Endometrial microvascular endothelial cells (primary cell): ENCODE measurements at regions not wholly inside any gene's neighbourhood (a gene's known extent, or its start where the extent isn't known, plus 50 kb on each side); places are given as distances from the start of the nearest gene placed in this dataset.

Experiments used
- in situ Hi-C: cut with HindIII; loops from 2 replicates; pipeline ENCODE4 v1.10.0; 2017; ENCODE audit warnings: low sequenced_read_pairs, low pct_unique_long_range_greater_than_20kb; ENCODE audit errors: inconsistent ontology term

- in situ Hi-C loops = no loop called here
These were observed 83.3 kb downstream of the ALDH8A1 start for GRCh38 chr6:134866563-134866962.

DNA sequence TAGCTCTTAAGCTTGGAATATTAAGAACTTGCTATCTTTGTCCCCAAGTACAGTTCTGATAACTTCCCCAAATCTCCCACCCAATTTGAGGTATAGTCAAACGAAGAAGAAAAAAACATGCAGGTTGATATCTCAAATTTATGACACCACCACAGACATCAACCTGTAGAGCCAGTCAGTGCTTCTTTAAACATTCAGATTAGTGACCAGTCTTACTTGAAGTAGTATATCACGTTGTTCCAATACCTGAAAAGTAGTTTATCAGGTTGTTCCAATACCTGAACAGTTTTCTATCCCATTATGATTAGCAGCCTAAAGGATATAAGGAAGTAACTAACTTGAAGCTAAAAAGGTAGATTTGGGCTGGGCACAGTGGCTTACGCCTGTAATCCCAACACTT, 85.3 kb downstream of the ALDH8A1 start:
- in situ Hi-C loops = no loop called here

GRCh38 chr6:134863763-134864510, 86.0 kb downstream of the ALDH8A1 start:
- in situ Hi-C loops = no loop called here

DNA sequence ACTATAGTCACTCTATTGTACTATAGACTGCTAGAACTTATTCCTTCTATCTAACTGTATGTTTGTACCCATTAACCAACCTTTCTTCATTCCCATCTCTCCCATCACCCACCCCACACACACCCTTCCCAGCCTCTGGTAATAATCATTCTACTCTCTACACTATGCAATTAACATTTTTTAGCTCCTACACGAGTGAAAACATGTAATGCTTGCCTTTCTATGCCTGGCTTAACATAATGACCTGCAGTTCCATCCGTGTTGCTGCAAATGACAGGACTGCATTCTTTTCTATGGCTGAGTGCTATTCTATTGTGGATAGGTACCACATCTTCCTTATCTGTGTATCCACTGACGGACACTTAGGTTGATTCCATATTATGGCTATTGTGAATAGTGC, 95.5 kb downstream of the ALDH8A1 start:
- in situ Hi-C loops = no loop called here

DNA sequence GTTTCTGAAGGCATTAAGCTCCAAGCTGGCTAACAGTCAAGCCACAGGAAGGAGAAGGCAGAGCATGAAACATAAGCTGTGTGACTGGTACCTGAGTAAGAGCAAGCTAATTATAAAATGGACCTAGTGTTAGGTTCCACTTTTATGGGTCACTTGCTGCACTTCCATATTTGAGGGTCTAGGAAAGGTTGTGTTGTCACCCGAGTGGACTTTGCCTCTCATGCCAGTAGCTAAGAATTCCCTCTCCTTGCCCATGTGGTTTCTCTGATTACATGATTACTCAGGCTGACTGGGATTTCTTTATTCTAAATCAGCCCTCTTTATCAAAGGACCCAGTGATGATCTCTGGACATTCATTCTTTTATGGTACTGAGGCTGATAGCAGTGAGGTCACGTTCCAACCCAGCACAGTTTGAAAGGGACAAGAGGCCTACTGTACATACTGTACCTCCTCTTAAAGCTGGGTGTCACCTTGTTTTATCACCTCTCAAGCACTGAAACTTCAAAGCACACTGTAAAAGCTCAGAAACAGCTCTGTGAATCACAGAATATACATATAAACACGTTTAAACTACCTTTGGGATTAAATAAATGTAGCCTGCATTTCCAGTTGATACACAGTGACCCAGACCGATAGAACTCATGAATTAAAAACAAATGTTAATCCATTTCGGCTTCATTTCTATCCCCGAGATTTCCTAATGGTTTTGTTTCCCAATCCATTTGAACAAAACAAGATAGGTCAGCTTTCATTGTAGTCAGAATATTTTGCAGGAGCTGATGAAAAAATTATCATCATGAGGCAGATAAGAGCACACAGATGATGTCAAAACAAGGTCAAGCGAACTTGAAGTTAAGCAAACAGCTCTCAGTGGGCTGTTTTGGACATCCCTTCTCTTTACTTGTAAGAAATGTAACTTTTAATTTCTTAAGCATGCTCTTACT, 96.5 kb downstream of the ALDH8A1 start:
- in situ Hi-C loops = no loop called here

GRCh38 chr6:134851548-134851947, 98.4 kb downstream of the ALDH8A1 start:
- in situ Hi-C loops = no loop called here

GRCh38 chr6:134850721-134851305, 99.1 kb downstream of the ALDH8A1 start:
- in situ Hi-C loops = no loop called here

- in situ Hi-C loops = no loop called here
These were observed 99.9 kb downstream of the ALDH8A1 start for GRCh38 chr6:134849920-134850447.

GRCh38 chr6:134848076-134848475, 101.8 kb downstream of the ALDH8A1 start:
- in situ Hi-C loops = no loop called here

DNA sequence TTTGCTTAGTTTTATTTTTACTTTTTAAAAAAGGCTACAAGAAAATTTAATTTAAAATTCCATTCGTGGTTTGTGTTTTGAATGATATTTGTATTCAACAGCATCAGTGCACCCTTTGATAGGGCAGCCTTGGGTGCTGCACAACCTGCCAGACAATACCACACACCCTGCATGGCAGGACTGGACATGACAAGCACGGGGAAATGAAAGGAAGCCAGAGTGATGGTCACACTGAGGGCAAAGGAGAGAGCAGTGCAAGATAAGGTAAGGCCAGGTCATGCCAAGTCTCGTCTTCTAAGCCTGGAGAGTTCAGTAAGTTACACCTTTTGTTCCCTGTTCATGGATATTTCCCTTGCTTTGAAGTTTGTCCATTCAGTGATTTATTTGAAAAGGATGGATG, 103.0 kb downstream of the ALDH8A1 start:
- in situ Hi-C loops = no loop called here

- in situ Hi-C loops = no loop called here
These were observed 103.9 kb downstream of the ALDH8A1 start for GRCh38 chr6:134846031-134846430.

GRCh38 chr6:134844120-134844519, 105.8 kb downstream of the ALDH8A1 start:
- in situ Hi-C loops = no loop called here

GRCh38 chr6:134840086-134840867, 109.6 kb downstream of the ALDH8A1 start:
- in situ Hi-C loops = no loop called here

- in situ Hi-C loops = no loop called here
These were observed 113.9 kb downstream of the ALDH8A1 start for GRCh38 chr6:134835993-134836392.

- in situ Hi-C loops = no loop called here
These were observed 119.0 kb downstream of the ALDH8A1 start for GRCh38 chr6:134830940-134831339.

GRCh38 chr6:134830194-134830593, 119.7 kb downstream of the ALDH8A1 start:
- in situ Hi-C loops = no loop called here

DNA sequence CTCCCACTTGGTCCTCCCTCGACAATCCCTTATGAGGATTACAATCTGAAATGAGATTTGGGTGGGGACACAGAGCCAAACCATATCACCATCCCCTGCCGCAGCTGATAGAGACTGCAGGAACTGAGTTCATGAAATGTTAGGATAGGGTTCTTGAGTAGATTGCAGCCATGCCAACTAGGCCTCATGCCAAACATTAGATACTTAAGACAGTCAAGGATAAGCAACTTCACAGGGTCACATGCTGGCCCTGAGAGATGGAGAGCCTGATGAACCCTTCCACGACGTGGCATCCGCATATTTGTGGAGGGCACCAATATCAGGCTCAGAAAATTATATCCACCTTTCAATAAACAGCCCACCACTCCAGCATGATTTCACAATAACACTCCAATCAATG, 121.3 kb downstream of the ALDH8A1 start:
- in situ Hi-C loops = no loop called here

GRCh38 chr6:134826889-134827737, 122.8 kb downstream of the ALDH8A1 start:
- in situ Hi-C loops = no loop called here
